Stomach (tissue), 8 donors: ENCODE measurements at regions not wholly inside any gene's neighbourhood (a gene's known extent, or its start where the extent isn't known, plus 50 kb on each side); places are given as distances from the start of the nearest gene placed in this dataset.
"Not testable (repeated sequence)": the region's sequence is repeated elsewhere in the genome, so short reads cannot be mapped to it uniquely, and the experiment has no call there.

ENCODE experiments used
- DNase-seq, 2 donors: peaks; one replicate each; pipeline versions ENCODE4 v3.0.0 to v3.0.0-alpha.2; 2013 to 2019
- H3K27ac ChIP-seq, 5 donors: fragments of 200-600 bp in 4 of 5; sonication (generic) in 4 of 5; one replicate each; pipeline ENCODE4 v1.5.1; 2013 to 2019; ENCODE audit warnings: mild to moderate bottlenecking in 1 of 5, moderate library complexity in 1 of 5
- H3K27me3 ChIP-seq, 3 donors: fragments of 200-600 bp; sonication (generic); one replicate each; pipeline ENCODE4 v1.5.1; 2017 to 2019; ENCODE audit warnings: mixed run types in 1 of 3
- H3K36me3 ChIP-seq, 4 donors: fragments of 200-600 bp; sonication (generic); 1 replicate in 3 of 4; 2 replicates in 1 of 4; pipeline ENCODE4 v1.5.1; 2016 to 2019
- H3K4me1 ChIP-seq, 4 donors: fragments of 200-600 bp; sonication (generic); one replicate each; pipeline ENCODE4 v1.5.1; 2016 to 2019
- H3K4me3 ChIP-seq, 4 donors: fragments of 200-600 bp; sonication (generic) in 3 of 4; one replicate each; pipeline ENCODE4 v1.5.1; 2016 to 2019; ENCODE audit warnings: mild to moderate bottlenecking in 1 of 4
- H3K9me3 ChIP-seq, 4 donors: fragments of 200-600 bp; sonication (generic); one replicate each; pipeline ENCODE4 v1.5.1; 2016 to 2019
- EP300 ChIP-seq: sonication (generic); formaldehyde crosslinking; IDR thresholded peaks from one replicate; pipeline ENCODE4 v1.6.1; 2017; ENCODE audit warnings: antibody characterized with exemption
- POLR2A ChIP-seq, 4 donors: fragments of 450-650 bp; IDR thresholded peaks; one replicate each; pipeline ENCODE4 v1.6.1; 2016; ENCODE audit warnings: antibody characterized with exemption in 4 of 4, control low read depth in 2 of 4, mild to moderate bottlenecking in 1 of 4, moderate library complexity in 1 of 4
- POLR2AphosphoS5 ChIP-seq, 3 donors: sonication (generic); formaldehyde crosslinking; IDR thresholded peaks; one replicate each; pipeline ENCODE4 v1.6.1; 2016; ENCODE audit warnings: antibody characterized with exemption in 3 of 3
- WGBS, 5 donors: extraction: QIAGEN DNeasy Blood & Tissue Kit in 3 of 5; methylation state at CpG; one replicate each; pipeline versions ENCODE4 v1.1.5 to v1.1.7; 2013 to 2018; 5-methylcytosine and 5-hydroxymethylcytosine counted together
- intact Hi-C: fragments of 100-400 bp; cut with DNase I; formaldehyde crosslinking; loops from one replicate; pipeline ENCODE4 v1.15.1; 2023; ENCODE audit warnings: low total_unique reads
- TF ChIP-seq, protein P1 (sequence below), 7 experiments: fragments of 450-650 bp in 4 of 7; fragments of 200-600 bp in 3 of 7; sonication (generic) in 3 of 7; IDR thresholded peaks; one replicate each; pipeline ENCODE4 v1.5.1; 2016 to 2019; ENCODE audit warnings: antibody characterized with exemption in 7 of 7, control low read depth in 2 of 7, mild to moderate bottlenecking in 1 of 7
- donor health status: healthy with polysubstance abuse.
- donor health status: Bipolar disorder and iron deficiency.
- donor health status: healthy.

- TF ChIP-seq POLR2A (IDR thresholded peaks at IDR 0.05): no peak
- TF ChIP-seq, protein P1, sequence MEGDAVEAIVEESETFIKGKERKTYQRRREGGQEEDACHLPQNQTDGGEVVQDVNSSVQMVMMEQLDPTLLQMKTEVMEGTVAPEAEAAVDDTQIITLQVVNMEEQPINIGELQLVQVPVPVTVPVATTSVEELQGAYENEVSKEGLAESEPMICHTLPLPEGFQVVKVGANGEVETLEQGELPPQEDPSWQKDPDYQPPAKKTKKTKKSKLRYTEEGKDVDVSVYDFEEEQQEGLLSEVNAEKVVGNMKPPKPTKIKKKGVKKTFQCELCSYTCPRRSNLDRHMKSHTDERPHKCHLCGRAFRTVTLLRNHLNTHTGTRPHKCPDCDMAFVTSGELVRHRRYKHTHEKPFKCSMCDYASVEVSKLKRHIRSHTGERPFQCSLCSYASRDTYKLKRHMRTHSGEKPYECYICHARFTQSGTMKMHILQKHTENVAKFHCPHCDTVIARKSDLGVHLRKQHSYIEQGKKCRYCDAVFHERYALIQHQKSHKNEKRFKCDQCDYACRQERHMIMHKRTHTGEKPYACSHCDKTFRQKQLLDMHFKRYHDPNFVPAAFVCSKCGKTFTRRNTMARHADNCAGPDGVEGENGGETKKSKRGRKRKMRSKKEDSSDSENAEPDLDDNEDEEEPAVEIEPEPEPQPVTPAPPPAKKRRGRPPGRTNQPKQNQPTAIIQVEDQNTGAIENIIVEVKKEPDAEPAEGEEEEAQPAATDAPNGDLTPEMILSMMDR (IDR thresholded peaks at IDR 0.05): no peak
- TF ChIP-seq POLR2AphosphoS5 (IDR thresholded peaks at IDR 0.05): no peak
- no peak for TF ChIP-seq EP300
- peaks cover 0 to 26% (median 0%) of the 10 kb centered on the region in 4 donors for H3K9me3 ChIP-seq
- H3K27ac ChIP-seq: no peak overlapping the region
- no peaks in the 10 kb centered on the region for H3K36me3 ChIP-seq
- WGBS, 5 donors: 52 to 65% (median 62%) methylated on average over 4 of the region's 4 CpGs
- DNase-seq: peak in 1 of 2 donors; percentile 27
- no peak overlapping the region for H3K4me3 ChIP-seq
- no peaks in the 10 kb centered on the region for H3K4me1 ChIP-seq
- intact Hi-C loops: no loop called here
- H3K27me3 ChIP-seq: no peaks in the 10 kb centered on the region
These were observed 1358.5 kb downstream of the NCAM2 start for GRCh38 chr21:22356663-22357062.

DNA sequence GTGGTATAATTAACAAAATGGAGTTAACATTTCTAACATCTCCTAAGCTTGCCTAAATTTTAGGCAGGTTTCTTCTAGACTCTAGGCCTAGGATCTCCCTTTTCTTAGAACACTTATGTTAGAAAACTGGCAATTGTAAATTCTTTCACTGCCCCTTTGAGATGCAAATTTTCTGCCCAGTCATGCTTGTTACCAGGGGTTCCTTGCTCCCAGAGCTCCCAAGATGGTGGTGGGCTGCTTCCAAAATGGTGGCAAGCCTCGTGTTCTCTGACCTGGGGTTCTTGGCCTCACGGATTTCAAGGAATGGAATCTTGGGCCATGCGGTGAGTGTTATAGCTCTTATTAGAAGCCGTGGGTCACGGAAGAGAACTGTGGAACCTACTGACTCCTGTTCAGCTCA is 1361.4 kb downstream of the NCAM2 start:
- H3K27ac ChIP-seq, intact Hi-C loops, H3K36me3 ChIP-seq, H3K9me3 ChIP-seq, H3K27me3 ChIP-seq, H3K4me3 ChIP-seq, H3K4me1 ChIP-seq, DNase-seq: not testable (repeated sequence)
- 53 to 88% (median 80%) methylated on average over 5 of the region's 5 CpGs for WGBS, 5 donors

- H3K4me1 ChIP-seq: no peaks in the 10 kb centered on the region
- H3K27me3 ChIP-seq: no peaks in the 10 kb centered on the region
- H3K9me3 ChIP-seq: peaks cover 0 to 6% (median 0%) of the 10 kb centered on the region in 4 donors
- TF ChIP-seq POLR2AphosphoS5 (IDR thresholded peaks at IDR 0.05) (no peak), POLR2A (IDR thresholded peaks at IDR 0.05) (no peak), EP300 (no peak)
- TF ChIP-seq, protein P1 (IDR thresholded peaks at IDR 0.05): no peak
- no peak for DNase-seq
- intact Hi-C loops: no loop called here
- H3K27ac ChIP-seq: no peak overlapping the region
- no peak overlapping the region for H3K4me3 ChIP-seq
- H3K36me3 ChIP-seq: no peaks in the 10 kb centered on the region
- WGBS, 5 donors: 67 to 83% (median 75%) methylated on average over 7 of the region's 7 CpGs
These were observed 1365.3 kb downstream of the NCAM2 start for GRCh38 chr21:22363504-22363903.

GRCh38 chr21:22364163-22364562 is 1366.0 kb downstream of the NCAM2 start:
- DNase-seq: no peak
- Histone ChIP-seq H3K36me3 (no peaks in the 10 kb centered on the region), H3K4me1 (no peaks in the 10 kb centered on the region), H3K27me3 (no peaks in the 10 kb centered on the region), H3K27ac (no peak overlapping the region), H3K4me3 (no peak overlapping the region), H3K9me3 (peaks cover 0 to 6% (median 0%) of the 10 kb centered on the region in 4 donors)
- TF ChIP-seq POLR2AphosphoS5 (IDR thresholded peaks at IDR 0.05) (no peak), POLR2A (IDR thresholded peaks at IDR 0.05) (no peak), EP300 (no peak)
- TF ChIP-seq, protein P1 (IDR thresholded peaks at IDR 0.05): no peak
- 85 to 95% (median 91%) methylated on average over 5 of the region's 5 CpGs for WGBS, 5 donors
- intact Hi-C loops: no loop called here

GRCh38 chr21:22374218-22374969 is 1376.2 kb downstream of the NCAM2 start:
- intact Hi-C loops: no loop called here
- Histone ChIP-seq H3K36me3 (no peaks in the 10 kb centered on the region), H3K27ac (no peak overlapping the region), H3K27me3 (no peaks in the 10 kb centered on the region), H3K4me3 (no peak overlapping the region), H3K9me3 (peaks cover 0 to 37% (median 6%) of the 10 kb centered on the region in 4 donors), H3K4me1 (no peaks in the 10 kb centered on the region)
- DNase-seq: peak in 1 of 2 donors; percentile 25
- WGBS, 5 donors: 11 to 26% (median 14%) methylated on average over 7 of the region's 7 CpGs
- no peak for TF ChIP-seq EP300
- TF ChIP-seq POLR2A (IDR thresholded peaks at IDR 0.05): no peak
- TF ChIP-seq, protein P1 (IDR thresholded peaks at IDR 0.05): no peak
- TF ChIP-seq POLR2AphosphoS5 (IDR thresholded peaks at IDR 0.05): no peak

- WGBS, 5 donors: 85 to 97% (median 93%) methylated on average over 3 of the region's 3 CpGs
These were observed 1379.6 kb downstream of the NCAM2 start for GRCh38 chr21:22377795-22378194.

More at GRCh38 chr21:22377795-22378194, 1379.6 kb downstream of the NCAM2 start:
- H3K4me1 ChIP-seq, H3K4me3 ChIP-seq, H3K36me3 ChIP-seq, DNase-seq, H3K27ac ChIP-seq, intact Hi-C loops, H3K27me3 ChIP-seq: not testable (repeated sequence)
- peaks cover 0 to 20% (median 2%) of the 10 kb centered on the region in 4 donors for H3K9me3 ChIP-seq
